ENCODE measurements at regions not wholly inside any gene's neighbourhood (a gene's known extent, or its start where the extent isn't known, plus 50 kb on each side); places are given as distances from the start of the nearest gene placed in this dataset.

GRCh38 chr3:27626596-27627118 is 95.5 kb downstream of the EOMES start:
- TF ChIP-seq CTCF (IDR thresholded peaks at IDR 0.05), result no peak
- TF ChIP-seq POLR2A (IDR thresholded peaks at IDR 0.05), result no peak
- no peak for TF ChIP-seq POLR2AphosphoS5 (IDR thresholded peaks at IDR 0.05)
- TF ChIP-seq EP300 (IDR thresholded peaks at IDR 0.05), result no peak
